SK-N-SH (cell line): ENCODE measurements at regions not wholly inside any gene's neighbourhood (a gene's known extent, or its start where the extent isn't known, plus 50 kb on each side); places are given as distances from the start of the nearest gene placed in this dataset.

Experiments
- ELF1 ChIP-seq: IDR thresholded peaks from 2 replicates; pipeline ENCODE4 v1.4.0; 2012
- EP300 ChIP-seq, 2 experiments: IDR thresholded peaks; 2 replicates each; pipeline versions ENCODE4 v1.4.0 to v1.6.1; 2012; ENCODE audit warnings: borderline replicate concordance in 1 of 2, low read depth in 1 of 2, low read length in 1 of 2
- FOXJ3 ChIP-seq: sonication (generic); formaldehyde crosslinking; IDR thresholded peaks from 2 replicates; pipeline ENCODE4 v1.5.1; 2020; ENCODE audit warnings: mild to moderate bottlenecking, missing genetic modification reagents
- POLR2AphosphoS5 ChIP-seq: IDR thresholded peaks from 2 replicates; pipeline ENCODE4 v1.6.1; 2012; ENCODE audit warnings: low read depth, low read length
- RCOR1 ChIP-seq: fragments of 150-350 bp; IDR thresholded peaks from 2 replicates; pipeline ENCODE4 v1.6.1; 2017; ENCODE audit warnings: antibody characterized with exemption, low read length
- RFX5 ChIP-seq: IDR thresholded peaks from 2 replicates; pipeline ENCODE4 v1.6.1; 2012; ENCODE audit warnings: mild to moderate bottlenecking, improper control_type of control experiment, low read length
- TF ChIP-seq, protein P1 (sequence below): fragments of 200-600 bp; sonication (generic); IDR thresholded peaks from 2 replicates; pipeline ENCODE4 v1.6.1; 2017; ENCODE audit warnings: antibody characterized with exemption, mild to moderate bottlenecking, moderate library complexity

DNA sequence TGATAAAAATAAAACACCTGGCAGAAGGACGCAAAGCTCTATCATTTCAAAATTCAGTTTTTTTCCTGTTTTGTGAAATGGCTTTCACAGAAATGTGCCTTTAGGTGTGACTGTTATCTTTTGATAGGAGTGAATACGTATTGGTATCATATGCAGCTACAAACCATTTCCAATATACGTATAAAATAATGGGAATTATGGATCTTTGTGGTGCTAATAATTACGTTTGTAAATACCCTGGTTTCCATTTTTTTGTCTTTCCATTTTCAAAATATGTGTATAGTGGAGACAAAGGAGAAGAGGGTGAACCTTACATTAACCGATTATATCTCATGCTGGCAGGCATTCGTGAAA, 108.7 kb upstream of the GMDS start:
- TF ChIP-seq, protein P1, sequence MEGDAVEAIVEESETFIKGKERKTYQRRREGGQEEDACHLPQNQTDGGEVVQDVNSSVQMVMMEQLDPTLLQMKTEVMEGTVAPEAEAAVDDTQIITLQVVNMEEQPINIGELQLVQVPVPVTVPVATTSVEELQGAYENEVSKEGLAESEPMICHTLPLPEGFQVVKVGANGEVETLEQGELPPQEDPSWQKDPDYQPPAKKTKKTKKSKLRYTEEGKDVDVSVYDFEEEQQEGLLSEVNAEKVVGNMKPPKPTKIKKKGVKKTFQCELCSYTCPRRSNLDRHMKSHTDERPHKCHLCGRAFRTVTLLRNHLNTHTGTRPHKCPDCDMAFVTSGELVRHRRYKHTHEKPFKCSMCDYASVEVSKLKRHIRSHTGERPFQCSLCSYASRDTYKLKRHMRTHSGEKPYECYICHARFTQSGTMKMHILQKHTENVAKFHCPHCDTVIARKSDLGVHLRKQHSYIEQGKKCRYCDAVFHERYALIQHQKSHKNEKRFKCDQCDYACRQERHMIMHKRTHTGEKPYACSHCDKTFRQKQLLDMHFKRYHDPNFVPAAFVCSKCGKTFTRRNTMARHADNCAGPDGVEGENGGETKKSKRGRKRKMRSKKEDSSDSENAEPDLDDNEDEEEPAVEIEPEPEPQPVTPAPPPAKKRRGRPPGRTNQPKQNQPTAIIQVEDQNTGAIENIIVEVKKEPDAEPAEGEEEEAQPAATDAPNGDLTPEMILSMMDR: no peak
- TF ChIP-seq ELF1 (no peak), POLR2AphosphoS5 (no peak), FOXJ3 (no peak), RCOR1 (no peak), EP300 (IDR thresholded peaks at IDR 0.05; ENCODE audit: borderline replicate concordance in 1 of 2, low read depth in 1 of 2, low read length in 1 of 2) (no peak), RFX5 (no peak)
